ENCODE measurements at regions not wholly inside any gene's neighbourhood (a gene's known extent, or its start where the extent isn't known, plus 50 kb on each side); places are given as distances from the start of the nearest gene placed in this dataset.

- no peak overlapping the region for H3K27ac ChIP-seq
- no peak for DNase-seq (ENCODE audit: extremely low spot score in 2 of 2)
- no peak for TF ChIP-seq POLR2A (IDR thresholded peaks at IDR 0.05)
- TF ChIP-seq POLR2AphosphoS5 (IDR thresholded peaks at IDR 0.05; ENCODE audit: insufficient read depth in 1 of 2, low read depth in 1 of 2), result no peak
- no peak for TF ChIP-seq CTCF (IDR thresholded peaks at IDR 0.05)
- no peaks in the 10 kb centered on the region for H3K9me3 ChIP-seq
- no peaks in the 10 kb centered on the region for H3K36me3 ChIP-seq
- intact Hi-C loops (cut with DNase I), result no loop called here
- no peaks in the 10 kb centered on the region for H3K4me1 ChIP-seq
- H3K27me3 ChIP-seq, result no peaks in the 10 kb centered on the region
- H3K4me3 ChIP-seq, result no peak overlapping the region
These were observed 253.1 kb upstream of the IPO5 start for GRCh38 chr13:97700306-97700848.

- Histone ChIP-seq H3K27ac (no peak overlapping the region), H3K4me3 (no peak overlapping the region), H3K4me1 (no peaks in the 10 kb centered on the region), H3K36me3 (no peaks in the 10 kb centered on the region), H3K27me3 (no peaks in the 10 kb centered on the region), H3K9me3 (no peaks in the 10 kb centered on the region)
- TF ChIP-seq POLR2AphosphoS5 (IDR thresholded peaks at IDR 0.05; ENCODE audit: insufficient read depth in 1 of 2, low read depth in 1 of 2) (no peak), POLR2A (IDR thresholded peaks at IDR 0.05) (no peak)
- no peak for DNase-seq (ENCODE audit: extremely low spot score in 2 of 2)
- intact Hi-C loops (cut with DNase I), result no loop called here
These were observed 250.9 kb upstream of the IPO5 start for GRCh38 chr13:97702614-97703013.

- Histone ChIP-seq H3K4me1 (no peaks in the 10 kb centered on the region), H3K27me3 (no peaks in the 10 kb centered on the region), H3K36me3 (no peaks in the 10 kb centered on the region), H3K27ac (no peak overlapping the region), H3K4me3 (no peak overlapping the region), H3K9me3 (no peaks in the 10 kb centered on the region)
- TF ChIP-seq POLR2A (IDR thresholded peaks at IDR 0.05) (no peak), POLR2AphosphoS5 (IDR thresholded peaks at IDR 0.05; ENCODE audit: insufficient read depth in 1 of 2, low read depth in 1 of 2) (no peak), CTCF (IDR thresholded peaks at IDR 0.05) (no peak)
- no peak for DNase-seq (ENCODE audit: extremely low spot score in 2 of 2)
- intact Hi-C loops (cut with DNase I), result no loop called here
These were observed 242.7 kb upstream of the IPO5 start for GRCh38 chr13:97710797-97711196.

GRCh38 chr13:97712770-97713169 is 240.7 kb upstream of the IPO5 start:
- DNase-seq (ENCODE audit: extremely low spot score in 2 of 2), result no peak
- no peak for TF ChIP-seq CTCF (IDR thresholded peaks at IDR 0.05)
- TF ChIP-seq POLR2A (IDR thresholded peaks at IDR 0.05), result no peak
- TF ChIP-seq POLR2AphosphoS5 (IDR thresholded peaks at IDR 0.05; ENCODE audit: insufficient read depth in 1 of 2, low read depth in 1 of 2), result no peak
- no peaks in the 10 kb centered on the region for H3K4me1 ChIP-seq
- no peaks in the 10 kb centered on the region for H3K36me3 ChIP-seq
- H3K27me3 ChIP-seq, result no peaks in the 10 kb centered on the region
- no peaks in the 10 kb centered on the region for H3K9me3 ChIP-seq
- H3K27ac ChIP-seq, result no peak overlapping the region
- H3K4me3 ChIP-seq, result no peak overlapping the region
- intact Hi-C loops (cut with DNase I), result no loop called here

GRCh38 chr13:97715763-97716162 is 237.7 kb upstream of the IPO5 start:
- Histone ChIP-seq H3K36me3 (no peaks in the 10 kb centered on the region), H3K27me3 (no peaks in the 10 kb centered on the region), H3K9me3 (no peaks in the 10 kb centered on the region), H3K27ac (no peak overlapping the region), H3K4me1 (no peaks in the 10 kb centered on the region), H3K4me3 (no peak overlapping the region)
- no peak for TF ChIP-seq POLR2A (IDR thresholded peaks at IDR 0.05)
- TF ChIP-seq POLR2AphosphoS5 (IDR thresholded peaks at IDR 0.05; ENCODE audit: insufficient read depth in 1 of 2, low read depth in 1 of 2), result no peak
- TF ChIP-seq CTCF (IDR thresholded peaks at IDR 0.05), result no peak
- DNase-seq (ENCODE audit: extremely low spot score in 2 of 2), result no peak
- intact Hi-C loops (cut with DNase I), result no loop called here

All from vagina (tissue), 2 donors.